ENCODE measurements at regions not wholly inside any gene's neighbourhood (a gene's known extent, or its start where the extent isn't known, plus 50 kb on each side); places are given as distances from the start of the nearest gene placed in this dataset.

DNA sequence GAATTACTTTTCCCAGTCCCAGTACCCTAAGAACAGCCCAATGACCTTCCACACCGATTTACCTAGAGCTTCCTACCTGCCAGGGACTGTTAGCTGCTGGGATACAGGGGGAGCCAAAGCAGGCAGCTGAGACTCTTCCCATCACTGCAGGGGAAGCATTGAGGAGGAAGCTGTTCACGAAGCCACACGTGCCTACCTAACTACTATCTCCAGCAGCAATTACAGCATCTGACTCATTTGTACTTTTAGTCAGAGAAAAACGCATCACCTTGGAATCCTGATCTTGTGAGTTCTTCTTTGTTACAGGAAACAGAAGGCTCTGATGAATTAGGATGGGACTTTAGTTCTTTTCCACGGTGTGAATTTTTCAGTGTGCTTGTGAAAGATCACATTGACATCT lies 113.7 kb upstream of the DHX40 start:
- Mint-ChIP-seq H3K27ac (no peak overlapping the region), H3K9me3 (no peaks in the 10 kb centered on the region), H3K4me1 (no peaks in the 10 kb centered on the region), H3K4me3 (no peak overlapping the region), H3K27me3 (ENCODE audit: low read depth) (peaks cover 5% of the 10 kb centered on the region), H3K36me3 (ENCODE audit: low read depth) (no peaks in the 10 kb centered on the region)
- TF ChIP-seq, protein P1, sequence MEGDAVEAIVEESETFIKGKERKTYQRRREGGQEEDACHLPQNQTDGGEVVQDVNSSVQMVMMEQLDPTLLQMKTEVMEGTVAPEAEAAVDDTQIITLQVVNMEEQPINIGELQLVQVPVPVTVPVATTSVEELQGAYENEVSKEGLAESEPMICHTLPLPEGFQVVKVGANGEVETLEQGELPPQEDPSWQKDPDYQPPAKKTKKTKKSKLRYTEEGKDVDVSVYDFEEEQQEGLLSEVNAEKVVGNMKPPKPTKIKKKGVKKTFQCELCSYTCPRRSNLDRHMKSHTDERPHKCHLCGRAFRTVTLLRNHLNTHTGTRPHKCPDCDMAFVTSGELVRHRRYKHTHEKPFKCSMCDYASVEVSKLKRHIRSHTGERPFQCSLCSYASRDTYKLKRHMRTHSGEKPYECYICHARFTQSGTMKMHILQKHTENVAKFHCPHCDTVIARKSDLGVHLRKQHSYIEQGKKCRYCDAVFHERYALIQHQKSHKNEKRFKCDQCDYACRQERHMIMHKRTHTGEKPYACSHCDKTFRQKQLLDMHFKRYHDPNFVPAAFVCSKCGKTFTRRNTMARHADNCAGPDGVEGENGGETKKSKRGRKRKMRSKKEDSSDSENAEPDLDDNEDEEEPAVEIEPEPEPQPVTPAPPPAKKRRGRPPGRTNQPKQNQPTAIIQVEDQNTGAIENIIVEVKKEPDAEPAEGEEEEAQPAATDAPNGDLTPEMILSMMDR (IDR thresholded peaks at IDR 0.05; ENCODE audit: unreplicated experiment in 3 of 3), result no peak

DNA sequence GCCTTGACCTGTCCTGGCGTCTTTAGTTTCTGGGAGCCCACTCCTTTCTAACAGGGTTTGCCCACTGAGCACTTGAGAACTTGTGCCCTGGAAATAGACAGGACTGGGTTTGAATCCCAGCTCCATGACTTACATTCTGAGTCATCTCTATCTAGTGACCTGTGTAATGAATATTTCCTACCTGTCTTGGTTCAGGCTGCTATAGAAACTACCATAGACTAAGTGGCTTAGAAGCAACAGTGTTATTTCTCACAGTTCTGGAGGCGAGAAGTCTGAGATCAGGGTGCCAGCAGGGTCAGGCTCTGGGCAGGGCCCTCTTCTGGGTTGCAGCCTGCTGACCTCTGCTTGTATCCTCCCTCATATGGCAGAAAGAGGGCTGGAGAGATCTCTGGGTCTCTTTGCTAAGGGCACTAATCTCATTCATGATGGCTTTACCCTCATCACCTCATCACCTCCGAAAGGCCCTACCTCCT lies 110.7 kb upstream of the DHX40 start:
- H3K27me3 Mint-ChIP-seq (ENCODE audit: low read depth), result no peaks in the 10 kb centered on the region
- H3K4me3 Mint-ChIP-seq, result no peak overlapping the region
- TF ChIP-seq, protein P1 (IDR thresholded peaks at IDR 0.05; ENCODE audit: unreplicated experiment in 3 of 3), result no peak
- no peaks in the 10 kb centered on the region for H3K36me3 Mint-ChIP-seq (ENCODE audit: low read depth)
- no peaks in the 10 kb centered on the region for H3K9me3 Mint-ChIP-seq
- no peaks in the 10 kb centered on the region for H3K4me1 Mint-ChIP-seq
- no peak overlapping the region for H3K27ac Mint-ChIP-seq

DNA sequence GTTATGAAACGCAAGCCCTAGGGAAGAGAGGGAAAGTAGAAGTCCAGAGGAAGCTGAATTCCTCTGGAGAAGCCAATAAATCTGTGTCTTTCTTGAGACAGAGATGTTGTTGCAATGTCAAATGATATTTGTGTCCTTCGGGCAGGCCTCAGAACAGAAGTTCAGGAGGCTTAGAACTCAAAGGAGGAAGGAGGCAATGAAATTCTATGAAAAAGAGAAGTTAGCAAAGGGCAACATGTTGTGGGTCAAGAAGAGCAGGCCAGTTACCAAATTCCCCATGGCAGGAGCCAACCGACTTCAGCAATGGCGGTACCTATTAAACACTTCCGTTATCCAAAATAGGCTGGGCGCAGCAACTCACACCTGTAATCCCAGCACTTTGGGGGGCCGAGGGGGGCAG lies 109.0 kb upstream of the DHX40 start:
- H3K4me3 Mint-ChIP-seq, result no peak overlapping the region
- H3K27ac Mint-ChIP-seq, result no peak overlapping the region
- TF ChIP-seq, protein P1 (IDR thresholded peaks at IDR 0.05; ENCODE audit: unreplicated experiment in 3 of 3), result no peak

DNA sequence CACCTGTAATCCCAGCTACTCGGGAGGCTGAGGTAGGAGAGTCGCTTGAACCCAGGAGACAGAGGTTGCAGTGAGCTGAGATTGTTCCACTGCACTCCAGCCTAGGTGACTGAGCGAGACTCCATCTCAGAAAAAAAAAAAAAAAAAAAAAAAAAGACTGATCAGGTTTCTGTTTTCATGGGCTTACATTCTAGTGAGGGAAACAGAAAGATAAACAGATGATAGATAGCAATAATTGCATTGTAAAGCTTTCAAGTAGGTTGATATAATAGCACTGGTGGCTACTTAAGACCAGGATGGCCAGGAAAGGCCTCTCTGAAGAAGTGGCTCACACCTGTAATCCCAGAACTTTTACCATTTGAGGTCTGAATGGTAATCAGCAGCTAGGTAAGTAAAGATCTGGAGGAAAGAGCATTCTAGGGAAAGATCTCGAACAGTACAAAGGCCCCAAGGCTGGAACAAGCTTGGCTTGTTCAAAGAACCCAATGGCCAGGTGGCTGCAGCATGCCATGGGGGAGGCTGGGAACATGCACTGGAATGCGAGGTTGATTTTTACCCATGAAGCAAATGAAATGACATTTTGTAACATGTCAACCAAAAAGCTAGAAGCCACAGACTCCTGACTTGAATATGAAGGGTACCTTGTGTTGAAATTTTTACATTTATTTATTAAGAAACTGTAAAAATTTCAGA lies 108.3 kb upstream of the DHX40 start:
- peaks cover 3% of the 10 kb centered on the region for H3K27me3 Mint-ChIP-seq (ENCODE audit: low read depth)
- no peaks in the 10 kb centered on the region for H3K36me3 Mint-ChIP-seq (ENCODE audit: low read depth)
- no peak overlapping the region for H3K4me3 Mint-ChIP-seq
- H3K4me1 Mint-ChIP-seq, result no peaks in the 10 kb centered on the region
- no peaks in the 10 kb centered on the region for H3K9me3 Mint-ChIP-seq
- H3K27ac Mint-ChIP-seq, result no peak overlapping the region
- TF ChIP-seq, protein P1 (IDR thresholded peaks at IDR 0.05; ENCODE audit: unreplicated experiment in 3 of 3), result no peak

More for the DNA sequence above, 109.0 kb upstream of the DHX40 start:
- Mint-ChIP-seq H3K9me3 (no peaks in the 10 kb centered on the region), H3K27me3 (ENCODE audit: low read depth) (peaks cover 3% of the 10 kb centered on the region), H3K36me3 (ENCODE audit: low read depth) (no peaks in the 10 kb centered on the region), H3K4me1 (no peaks in the 10 kb centered on the region)

DNA sequence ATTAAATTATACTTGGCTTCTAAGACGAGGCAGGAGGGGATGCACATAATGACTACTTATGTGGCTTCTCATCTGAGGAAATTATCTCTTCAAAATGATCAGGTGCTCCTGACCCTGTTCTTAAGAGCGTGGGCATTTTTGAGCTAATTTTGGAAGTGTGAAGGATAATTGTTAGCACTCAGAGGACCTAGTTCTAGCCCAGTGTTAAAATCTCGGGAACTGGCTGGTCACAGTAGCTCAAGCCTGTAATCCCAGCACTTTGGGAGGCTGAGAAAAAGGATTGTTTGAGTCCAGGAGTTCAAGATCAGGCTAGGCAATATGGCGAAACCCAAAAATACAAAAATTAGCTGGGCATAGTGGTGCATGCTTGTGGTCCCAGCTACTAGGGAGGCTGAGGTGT lies 103.0 kb upstream of the DHX40 start:
- peaks cover 6% of the 10 kb centered on the region for H3K27me3 Mint-ChIP-seq (ENCODE audit: low read depth)
- H3K4me3 Mint-ChIP-seq, result no peak overlapping the region
- H3K36me3 Mint-ChIP-seq (ENCODE audit: low read depth), result no peaks in the 10 kb centered on the region
- no peak overlapping the region for H3K27ac Mint-ChIP-seq
- no peaks in the 10 kb centered on the region for H3K4me1 Mint-ChIP-seq
- TF ChIP-seq, protein P1 (IDR thresholded peaks at IDR 0.05; ENCODE audit: unreplicated experiment in 3 of 3), result no peak
- no peaks in the 10 kb centered on the region for H3K9me3 Mint-ChIP-seq

DNA sequence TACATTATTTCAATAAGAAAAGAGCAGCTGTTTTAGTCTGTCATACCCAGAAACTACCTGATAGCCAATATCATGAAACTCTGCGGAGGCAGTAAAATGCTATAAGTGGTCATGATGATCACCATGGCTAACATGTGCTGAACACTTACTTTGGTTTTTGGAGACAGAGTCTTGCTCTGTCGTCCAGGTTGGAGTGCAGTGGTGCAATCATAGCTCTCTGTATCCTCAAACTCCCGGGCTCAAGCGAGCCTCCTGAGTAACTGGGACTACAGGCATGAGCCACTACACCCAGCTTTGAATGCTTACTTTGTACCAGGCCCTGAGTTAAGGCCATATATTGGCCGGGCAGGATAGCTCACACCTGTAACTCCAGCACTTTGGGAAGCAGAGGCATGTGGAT lies 101.2 kb upstream of the DHX40 start:
- Mint-ChIP-seq H3K27ac (no peak overlapping the region), H3K27me3 (ENCODE audit: low read depth) (peaks cover 6% of the 10 kb centered on the region), H3K4me3 (no peak overlapping the region), H3K36me3 (ENCODE audit: low read depth) (no peaks in the 10 kb centered on the region), H3K9me3 (no peaks in the 10 kb centered on the region), H3K4me1 (no peaks in the 10 kb centered on the region)
- TF ChIP-seq, protein P1 (IDR thresholded peaks at IDR 0.05; ENCODE audit: unreplicated experiment in 3 of 3), result no peak

Measured in nephron (organoid).